Suppressor macrophage treated with lipopolysaccharide for 4 hours (primary cell): ENCODE measurements at regions not wholly inside any gene's neighbourhood (a gene's known extent, or its start where the extent isn't known, plus 50 kb on each side); places are given as distances from the start of the nearest gene placed in this dataset.
A peak's percentile ranks its signal among the peaks of the same experiment; 100 is the strongest.

Experiments
- DNase-seq: peaks from one replicate; pipeline ENCODE4 v3.0.0-alpha.2; 2020

GRCh38 chr6:21824431-21825177, 231.1 kb downstream of the SOX4 start:
- DNase-seq = no peak

- no peak for DNase-seq
These were observed 232.5 kb downstream of the SOX4 start for GRCh38 chr6:21826023-21826422.

- DNase-seq = no peak
These were observed 233.4 kb downstream of the SOX4 start for GRCh38 chr6:21826904-21827303.

- DNase-seq = no peak
These were observed 234.1 kb downstream of the SOX4 start for GRCh38 chr6:21827425-21828202.

GRCh38 chr6:21828704-21829103, 235.2 kb downstream of the SOX4 start:
- DNase-seq = no peak

- DNase-seq = no peak
These were observed 235.6 kb downstream of the SOX4 start for GRCh38 chr6:21829126-21829525.

- DNase-seq = no peak
These were observed 238.2 kb downstream of the SOX4 start for GRCh38 chr6:21831521-21832291.

- no peak for DNase-seq
These were observed 242.7 kb downstream of the SOX4 start for GRCh38 chr6:21836277-21836676.

- DNase-seq = no peak
These were observed 243.3 kb downstream of the SOX4 start for GRCh38 chr6:21836772-21837425.

GRCh38 chr6:21840428-21840827, 246.9 kb downstream of the SOX4 start:
- DNase-seq = no peak

- no peak for DNase-seq
These were observed 249.5 kb downstream of the SOX4 start for GRCh38 chr6:21842875-21843645.

- no peak for DNase-seq
These were observed 250.8 kb downstream of the SOX4 start for GRCh38 chr6:21844120-21844917.

GRCh38 chr6:21845018-21845417, 251.5 kb downstream of the SOX4 start:
- DNase-seq = no peak

- DNase-seq = no peak
These were observed 252.0 kb downstream of the SOX4 start for GRCh38 chr6:21845439-21846140.

- DNase-seq = no peak
These were observed 253.2 kb downstream of the SOX4 start for GRCh38 chr6:21846541-21847451.

GRCh38 chr6:21847711-21848480, 254.3 kb downstream of the SOX4 start:
- peak; percentile 30 for DNase-seq

GRCh38 chr6:21850691-21851090, 257.1 kb downstream of the SOX4 start:
- DNase-seq = no peak

- DNase-seq = peak; percentile 62
These were observed 262.4 kb downstream of the SOX4 start for GRCh38 chr6:21855811-21856455.
